Naive B cell (primary cell): ENCODE measurements at regions not wholly inside any gene's neighbourhood (a gene's known extent, or its start where the extent isn't known, plus 50 kb on each side); places are given as distances from the start of the nearest gene placed in this dataset.

Experiments
- ATAC-seq, 2 donors: fragments of 150-1000 bp; cut with Tn5 transposase; 2 replicates each; pipeline ENCODE4 v1.10.0; 2021; ENCODE audit warnings: low read depth in 2 of 2, mild to moderate bottlenecking in 2 of 2, moderate library complexity in 2 of 2
- DNase-seq: peaks from one replicate; pipeline ENCODE4 v3.0.0; 2022
- H3K27ac Mint-ChIP-seq, 6 donors: one replicate each; pipeline ENCODE4 v1.8.0; 2020 to 2022; ENCODE audit warnings: mild to moderate bottlenecking in 6 of 6, mixed read lengths in 6 of 6, moderate library complexity in 5 of 6, inconsistent platforms in 2 of 6
- H3K27me3 Mint-ChIP-seq, 3 donors: one replicate each; pipeline ENCODE4 v1.8.0; 2021 to 2022; ENCODE audit warnings: mixed read lengths in 3 of 3, mild to moderate bottlenecking in 1 of 3
- H3K36me3 Mint-ChIP-seq, 2 donors: one replicate each; pipeline ENCODE4 v1.8.0; 2020 to 2022; ENCODE audit warnings: mixed read lengths in 2 of 2, inconsistent platforms in 1 of 2, mild to moderate bottlenecking in 1 of 2
- H3K4me1 Mint-ChIP-seq, 3 donors: one replicate each; pipeline ENCODE4 v1.8.0; 2020 to 2022; ENCODE audit warnings: mixed read lengths in 3 of 3, inconsistent platforms in 1 of 3, mild to moderate bottlenecking in 1 of 3, moderate library complexity in 1 of 3
- H3K4me3 Mint-ChIP-seq, 8 donors: one replicate each; pipeline ENCODE4 v1.8.0; 2020 to 2022; ENCODE audit warnings: mild to moderate bottlenecking in 8 of 8, mixed read lengths in 8 of 8, moderate library complexity in 8 of 8, inconsistent platforms in 2 of 8
- H3K9me3 Mint-ChIP-seq, 7 donors: one replicate each; pipeline ENCODE4 v1.8.0; 2020 to 2022; ENCODE audit warnings: mixed read lengths in 7 of 7, mild to moderate bottlenecking in 5 of 7, inconsistent platforms in 2 of 7, moderate library complexity in 1 of 7

GRCh38 chr6:105810922-105811482 is 275.1 kb upstream of the PRDM1 start:
- no peak overlapping the region for H3K4me3 Mint-ChIP-seq
- peaks cover 0 to 1% (median 0%) of the 10 kb centered on the region in 7 donors for H3K9me3 Mint-ChIP-seq
- no peaks in the 10 kb centered on the region for H3K36me3 Mint-ChIP-seq
- DNase-seq: no peak
- peaks cover 0 to 9% (median 0%) of the 10 kb centered on the region in 3 donors for H3K27me3 Mint-ChIP-seq
- H3K27ac Mint-ChIP-seq: no peak overlapping the region
- no peak for ATAC-seq
- H3K4me1 Mint-ChIP-seq: peaks cover 0 to 3% (median 0%) of the 10 kb centered on the region in 3 donors

GRCh38 chr6:105810105-105810921 is 275.8 kb upstream of the PRDM1 start:
- Mint-ChIP-seq H3K36me3 (no peaks in the 10 kb centered on the region), H3K27me3 (peaks cover 0 to 6% (median 0%) of the 10 kb centered on the region in 3 donors), H3K27ac (no peak overlapping the region), H3K9me3 (peaks cover 0 to 1% (median 0%) of the 10 kb centered on the region in 7 donors), H3K4me3 (no peak overlapping the region), H3K4me1 (peaks cover 0 to 3% (median 0%) of the 10 kb centered on the region in 3 donors)
- DNase-seq: no peak
- ATAC-seq: no peak

GRCh38 chr6:105808571-105808970 is 277.6 kb upstream of the PRDM1 start:
- no peak overlapping the region for H3K27ac Mint-ChIP-seq
- no peak for DNase-seq
- peaks cover 0 to 6% (median 0%) of the 10 kb centered on the region in 3 donors for H3K27me3 Mint-ChIP-seq
- H3K36me3 Mint-ChIP-seq: no peaks in the 10 kb centered on the region
- peaks cover 0 to 3% (median 0%) of the 10 kb centered on the region in 3 donors for H3K4me1 Mint-ChIP-seq
- no peak overlapping the region for H3K4me3 Mint-ChIP-seq
- H3K9me3 Mint-ChIP-seq: peaks cover 0 to 1% (median 0%) of the 10 kb centered on the region in 7 donors
- no peak for ATAC-seq

GRCh38 chr6:105807905-105808304 is 278.2 kb upstream of the PRDM1 start:
- Mint-ChIP-seq H3K27me3 (peaks cover 0 to 6% (median 0%) of the 10 kb centered on the region in 3 donors), H3K4me3 (no peak overlapping the region)

GRCh38 chr6:105806486-105806920 is 279.6 kb upstream of the PRDM1 start:
- no peak for ATAC-seq
- H3K27ac Mint-ChIP-seq: no peak overlapping the region

More at GRCh38 chr6:105807905-105808304, 278.2 kb upstream of the PRDM1 start:
- Mint-ChIP-seq H3K36me3 (no peaks in the 10 kb centered on the region), H3K9me3 (peaks cover 0 to 1% (median 0%) of the 10 kb centered on the region in 7 donors), H3K27ac (peak overlapping the region in 1 of 6 donors; percentile 32), H3K4me1 (peaks cover 0 to 3% (median 0%) of the 10 kb centered on the region in 3 donors)
- DNase-seq (no peak), ATAC-seq (no peak)

GRCh38 chr6:105805501-105806023 is 280.6 kb upstream of the PRDM1 start:
- DNase-seq (no peak), ATAC-seq (no peak)
- H3K4me3 Mint-ChIP-seq: no peak overlapping the region
- H3K27ac Mint-ChIP-seq: no peak overlapping the region
- peaks cover 0 to 3% (median 0%) of the 10 kb centered on the region in 3 donors for H3K4me1 Mint-ChIP-seq
- peaks cover 0 to 1% (median 0%) of the 10 kb centered on the region in 7 donors for H3K9me3 Mint-ChIP-seq
- peaks cover 0 to 4% (median 0%) of the 10 kb centered on the region in 3 donors for H3K27me3 Mint-ChIP-seq
- H3K36me3 Mint-ChIP-seq: no peaks in the 10 kb centered on the region

More at GRCh38 chr6:105806486-105806920, 279.6 kb upstream of the PRDM1 start:
- H3K4me3 Mint-ChIP-seq: no peak overlapping the region
- H3K4me1 Mint-ChIP-seq: peaks cover 0 to 3% (median 0%) of the 10 kb centered on the region in 3 donors
- peaks cover 0 to 6% (median 0%) of the 10 kb centered on the region in 3 donors for H3K27me3 Mint-ChIP-seq
- peaks cover 0 to 1% (median 0%) of the 10 kb centered on the region in 7 donors for H3K9me3 Mint-ChIP-seq
- no peak for DNase-seq
- H3K36me3 Mint-ChIP-seq: no peaks in the 10 kb centered on the region

GRCh38 chr6:105804424-105804823 is 281.7 kb upstream of the PRDM1 start:
- Mint-ChIP-seq H3K4me1 (no peaks in the 10 kb centered on the region), H3K27me3 (no peaks in the 10 kb centered on the region), H3K36me3 (no peaks in the 10 kb centered on the region), H3K4me3 (no peak overlapping the region), H3K27ac (no peak overlapping the region), H3K9me3 (peaks cover 0 to 1% (median 0%) of the 10 kb centered on the region in 7 donors)
- DNase-seq (no peak), ATAC-seq (no peak)

GRCh38 chr6:105804000-105804399 is 282.1 kb upstream of the PRDM1 start:
- Mint-ChIP-seq H3K27ac (no peak overlapping the region), H3K27me3 (no peaks in the 10 kb centered on the region), H3K9me3 (peaks cover 0 to 1% (median 0%) of the 10 kb centered on the region in 7 donors), H3K4me1 (no peaks in the 10 kb centered on the region), H3K4me3 (no peak overlapping the region), H3K36me3 (no peaks in the 10 kb centered on the region)
- DNase-seq (no peak), ATAC-seq (no peak)

GRCh38 chr6:105803442-105803841 is 282.7 kb upstream of the PRDM1 start:
- Mint-ChIP-seq H3K4me3 (no peak overlapping the region), H3K9me3 (peaks cover 0 to 1% (median 0%) of the 10 kb centered on the region in 7 donors), H3K4me1 (no peaks in the 10 kb centered on the region), H3K36me3 (no peaks in the 10 kb centered on the region), H3K27ac (no peak overlapping the region), H3K27me3 (no peaks in the 10 kb centered on the region)
- no peak for ATAC-seq
- DNase-seq: no peak

- Mint-ChIP-seq H3K36me3 (no peaks in the 10 kb centered on the region), H3K4me1 (no peaks in the 10 kb centered on the region), H3K4me3 (no peak overlapping the region), H3K27me3 (no peaks in the 10 kb centered on the region), H3K27ac (no peak overlapping the region), H3K9me3 (no peaks in the 10 kb centered on the region)
- DNase-seq (no peak), ATAC-seq (no peak)
Observed at GRCh38 chr6:105802703-105803102, 283.4 kb upstream of the PRDM1 start.

GRCh38 chr6:105800871-105801270 is 285.3 kb upstream of the PRDM1 start:
- no peak overlapping the region for H3K4me3 Mint-ChIP-seq
- H3K4me1 Mint-ChIP-seq: no peaks in the 10 kb centered on the region
- no peaks in the 10 kb centered on the region for H3K27me3 Mint-ChIP-seq
- no peaks in the 10 kb centered on the region for H3K36me3 Mint-ChIP-seq
- H3K27ac Mint-ChIP-seq: peak overlapping the region in 1 of 6 donors; percentile 4
- ATAC-seq: no peak
- H3K9me3 Mint-ChIP-seq: no peaks in the 10 kb centered on the region
- DNase-seq: no peak

GRCh38 chr6:105800398-105800797 is 285.7 kb upstream of the PRDM1 start:
- no peak for DNase-seq
- Mint-ChIP-seq H3K36me3 (no peaks in the 10 kb centered on the region), H3K27ac (no peak overlapping the region), H3K4me3 (no peak overlapping the region), H3K4me1 (no peaks in the 10 kb centered on the region), H3K9me3 (no peaks in the 10 kb centered on the region), H3K27me3 (no peaks in the 10 kb centered on the region)
- ATAC-seq: no peak

- no peak for ATAC-seq
Observed at GRCh38 chr6:105799056-105799455, 287.1 kb upstream of the PRDM1 start.

More at GRCh38 chr6:105799056-105799455, 287.1 kb upstream of the PRDM1 start:
- Mint-ChIP-seq H3K27me3 (no peaks in the 10 kb centered on the region), H3K9me3 (no peaks in the 10 kb centered on the region), H3K4me1 (peaks cover 0 to 7% (median 0%) of the 10 kb centered on the region in 3 donors), H3K27ac (no peak overlapping the region), H3K36me3 (no peaks in the 10 kb centered on the region), H3K4me3 (no peak overlapping the region)
- no peak for DNase-seq
